ENCODE measurements at regions not wholly inside any gene's neighbourhood (a gene's known extent, or its start where the extent isn't known, plus 50 kb on each side); places are given as distances from the start of the nearest gene placed in this dataset.

GRCh38 chr6:74597266-74597665 lies 608.6 kb downstream of the COL12A1 start:
- TF ChIP-seq POLR2A (IDR thresholded peaks at IDR 0.05) (no peak), CTCF (IDR thresholded peaks at IDR 0.05) (no peak)
